A549 (cell line): ENCODE measurements at regions not wholly inside any gene's neighbourhood (a gene's known extent, or its start where the extent isn't known, plus 50 kb on each side); places are given as distances from the start of the nearest gene placed in this dataset.

Experiments used
- JUN ChIP-seq, 2 experiments: fragments of >200 bp; sonication (Bioruptor Twin); formaldehyde crosslinking; IDR thresholded peaks; 2 replicates in 1 of 2; 3 replicates in 1 of 2; pipeline ENCODE4 v1.6.1; 2016 to 2017
- POLR2A ChIP-seq: IDR thresholded peaks from 2 replicates; pipeline ENCODE4 v1.6.1; 2012; ENCODE audit warnings: mild to moderate bottlenecking, low read length
- TF ChIP-seq, protein P1 (sequence below): fragments of >200 bp; sonication (Bioruptor Twin); formaldehyde crosslinking; IDR thresholded peaks from 3 replicates; pipeline ENCODE4 v1.5.1; 2016

DNA sequence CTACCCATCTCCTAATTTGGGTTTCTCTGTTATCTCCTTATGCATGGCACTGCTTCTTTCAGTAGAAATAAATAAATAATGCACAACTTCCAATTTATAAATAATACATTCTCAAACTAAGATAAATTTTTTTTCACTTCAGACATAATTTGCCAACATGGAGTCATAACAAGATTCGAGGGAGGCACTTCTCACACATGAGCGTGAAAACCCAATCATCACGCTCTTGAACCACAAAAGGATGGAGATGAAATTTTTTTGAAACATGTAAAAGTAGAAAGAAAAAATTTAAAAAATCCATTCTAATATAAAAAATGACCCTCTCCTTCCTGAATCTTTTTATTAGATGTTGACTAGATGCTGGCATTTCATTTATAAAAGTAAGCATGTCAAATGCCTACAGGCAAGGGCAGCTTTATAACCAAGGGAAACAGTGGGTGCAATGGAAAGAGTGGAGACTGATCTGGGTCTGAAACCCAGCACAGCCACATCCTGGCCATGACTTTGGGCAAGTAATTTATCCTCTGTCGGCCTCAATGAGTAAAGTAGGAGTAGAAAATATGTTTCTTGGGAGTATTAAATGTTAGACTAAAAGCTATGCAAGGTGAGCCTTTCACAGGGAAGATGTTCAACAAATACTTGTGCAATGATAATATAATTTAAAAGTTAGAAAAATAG, 185.0 kb downstream of the STK31 start:
- TF ChIP-seq JUN (IDR thresholded peaks at IDR 0.05) (no peak), POLR2A (no peak)
- TF ChIP-seq, protein P1, sequence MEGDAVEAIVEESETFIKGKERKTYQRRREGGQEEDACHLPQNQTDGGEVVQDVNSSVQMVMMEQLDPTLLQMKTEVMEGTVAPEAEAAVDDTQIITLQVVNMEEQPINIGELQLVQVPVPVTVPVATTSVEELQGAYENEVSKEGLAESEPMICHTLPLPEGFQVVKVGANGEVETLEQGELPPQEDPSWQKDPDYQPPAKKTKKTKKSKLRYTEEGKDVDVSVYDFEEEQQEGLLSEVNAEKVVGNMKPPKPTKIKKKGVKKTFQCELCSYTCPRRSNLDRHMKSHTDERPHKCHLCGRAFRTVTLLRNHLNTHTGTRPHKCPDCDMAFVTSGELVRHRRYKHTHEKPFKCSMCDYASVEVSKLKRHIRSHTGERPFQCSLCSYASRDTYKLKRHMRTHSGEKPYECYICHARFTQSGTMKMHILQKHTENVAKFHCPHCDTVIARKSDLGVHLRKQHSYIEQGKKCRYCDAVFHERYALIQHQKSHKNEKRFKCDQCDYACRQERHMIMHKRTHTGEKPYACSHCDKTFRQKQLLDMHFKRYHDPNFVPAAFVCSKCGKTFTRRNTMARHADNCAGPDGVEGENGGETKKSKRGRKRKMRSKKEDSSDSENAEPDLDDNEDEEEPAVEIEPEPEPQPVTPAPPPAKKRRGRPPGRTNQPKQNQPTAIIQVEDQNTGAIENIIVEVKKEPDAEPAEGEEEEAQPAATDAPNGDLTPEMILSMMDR, result no peak
